Skeletal muscle cell (primary cell): ENCODE measurements at regions not wholly inside any gene's neighbourhood (a gene's known extent, or its start where the extent isn't known, plus 50 kb on each side); places are given as distances from the start of the nearest gene placed in this dataset.
A peak's percentile ranks its signal among the peaks of the same experiment; 100 is the strongest.

Source experiments
- DNase-seq: peaks from one replicate; pipeline ENCODE4 v3.0.0-alpha.2; 2010; ENCODE audit warnings: low read depth
- H3K4me3 ChIP-seq: 2 replicates; pipeline ENCODE4 v1.5.1; 2011; ENCODE audit warnings: low read depth, mild to moderate bottlenecking, control low read depth, low read length, moderate library complexity

DNA sequence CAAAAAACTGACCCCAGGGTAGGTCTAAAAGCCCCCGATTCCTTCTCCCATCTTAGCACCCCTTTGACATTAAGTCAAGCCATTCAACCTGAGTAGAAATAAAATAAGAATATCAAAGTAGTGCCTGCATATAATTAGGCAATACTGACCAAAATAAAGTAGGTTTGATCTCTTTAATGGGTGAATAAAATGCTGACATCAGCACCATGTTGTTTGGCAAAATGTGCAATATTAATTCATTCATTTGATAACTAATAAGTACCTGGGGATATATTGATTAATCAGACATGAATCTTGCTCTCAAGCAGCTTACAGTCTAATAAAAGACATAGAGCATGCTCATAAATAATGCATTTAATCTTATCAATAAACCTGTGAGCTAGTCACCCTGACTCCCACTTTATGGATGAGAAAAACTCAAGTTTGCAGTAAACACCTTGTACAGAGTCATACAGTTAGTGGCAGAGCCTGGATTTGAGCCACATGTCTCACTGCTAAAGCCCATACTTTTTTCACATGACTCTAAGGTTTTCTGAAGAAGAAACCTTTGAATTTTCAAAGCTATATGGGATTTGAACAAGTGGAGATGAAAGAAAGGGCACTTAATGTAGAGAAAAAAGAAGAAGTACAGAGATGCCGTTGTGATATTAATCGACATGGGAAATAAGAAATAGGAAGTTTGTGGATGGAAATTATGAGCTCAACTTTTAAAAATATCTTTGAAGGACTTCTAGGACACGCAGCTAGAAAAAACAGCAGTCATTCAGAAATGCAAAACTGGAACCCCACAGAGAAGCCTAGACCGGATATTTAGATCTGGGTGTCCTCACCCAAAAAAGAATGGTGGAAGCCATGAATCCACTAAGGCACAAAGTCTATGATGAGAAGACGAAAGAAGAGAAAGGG is 183.9 kb downstream of the TOMM20 start:
- no peak overlapping the region for H3K4me3 ChIP-seq
- DNase-seq = no peak

- H3K4me3 ChIP-seq = no peak overlapping the region
- no peak for DNase-seq
Measured at GRCh38 chr1:234943836-234944402, 184.7 kb downstream of the TOMM20 start.

DNA sequence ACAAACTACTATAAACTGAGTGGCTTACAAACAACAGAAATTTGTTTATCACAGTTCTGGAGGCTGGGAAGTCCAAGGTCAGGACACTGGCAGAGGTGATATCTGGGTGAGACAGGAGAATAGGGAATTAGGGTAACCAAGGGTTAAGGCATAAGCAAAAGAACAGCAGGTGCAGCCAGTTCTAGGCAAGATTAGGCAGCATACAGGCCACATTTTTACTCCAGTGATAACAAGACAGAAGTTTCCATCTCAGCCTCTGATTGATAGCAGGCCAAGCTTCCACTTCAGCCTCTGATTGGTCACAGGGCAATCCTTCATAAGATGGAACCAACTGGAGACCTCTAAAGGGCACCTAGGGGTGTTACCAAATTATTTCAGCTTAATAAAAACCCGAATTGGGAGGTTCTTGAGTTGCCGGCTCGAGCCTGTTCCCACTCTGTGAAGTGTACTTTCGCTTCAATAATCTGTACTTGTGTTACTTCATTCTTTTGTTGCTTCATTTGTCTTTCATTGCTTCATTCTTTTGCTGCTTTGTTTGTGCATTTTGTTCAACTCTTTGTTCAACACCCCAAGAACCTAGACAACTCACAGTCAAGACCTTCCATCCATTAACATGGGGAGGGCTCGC is 185.6 kb downstream of the TOMM20 start:
- no peak for DNase-seq
- no peak overlapping the region for H3K4me3 ChIP-seq

GRCh38 chr1:234942012-234942332 is 186.7 kb downstream of the TOMM20 start:
- DNase-seq = no peak

GRCh38 chr1:234941321-234942011 is 187.2 kb downstream of the TOMM20 start:
- no peak for DNase-seq
- no peak overlapping the region for H3K4me3 ChIP-seq

More at GRCh38 chr1:234942012-234942332, 186.7 kb downstream of the TOMM20 start:
- H3K4me3 ChIP-seq = no peak overlapping the region

- DNase-seq = no peak
- H3K4me3 ChIP-seq = no peak overlapping the region
Measured at GRCh38 chr1:234940841-234941240, 187.8 kb downstream of the TOMM20 start.

DNA sequence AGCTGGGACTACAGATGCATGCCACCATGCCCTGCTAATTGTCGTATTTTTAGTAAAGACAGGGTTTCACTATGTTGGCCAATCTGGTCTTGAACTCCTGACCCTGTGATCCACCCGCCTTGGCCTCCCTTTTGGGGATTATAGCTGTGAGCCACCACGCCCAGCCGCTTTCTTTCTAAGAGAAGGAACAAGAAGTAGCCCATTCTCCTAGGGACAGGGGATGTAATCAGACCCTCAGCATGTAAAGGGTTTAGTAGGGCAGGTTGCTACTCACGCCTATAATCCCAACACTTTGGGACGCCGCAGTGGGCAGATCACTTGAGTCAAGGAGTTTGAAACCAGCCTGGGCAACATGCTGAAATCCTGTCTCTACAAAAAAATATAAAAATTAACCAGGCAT is 189.7 kb downstream of the TOMM20 start:
- no peak overlapping the region for H3K4me3 ChIP-seq
- no peak for DNase-seq

DNA sequence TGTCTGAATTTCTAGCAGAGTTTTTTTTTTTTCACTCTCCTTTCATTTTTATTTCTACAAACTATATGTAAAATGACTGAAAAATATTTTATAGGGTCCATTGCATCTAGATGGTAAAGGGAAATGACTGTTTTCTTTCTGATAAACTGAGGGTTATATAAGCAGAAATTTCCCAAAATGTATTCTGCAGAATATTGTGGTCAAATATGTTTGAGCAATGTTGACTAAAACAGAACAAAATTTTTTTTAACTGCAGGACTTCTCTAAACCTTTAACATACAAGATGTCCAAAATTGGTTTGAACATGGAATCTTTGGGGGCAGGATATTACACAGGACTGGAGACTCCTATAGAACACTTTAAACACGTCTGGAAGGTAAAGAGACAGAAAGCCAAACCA is 190.5 kb downstream of the TOMM20 start:
- H3K4me3 ChIP-seq = no peak overlapping the region
- no peak for DNase-seq

GRCh38 chr1:234936612-234937389 is 191.8 kb downstream of the TOMM20 start:
- no peak for DNase-seq
- no peak overlapping the region for H3K4me3 ChIP-seq

- peak; percentile 84 for DNase-seq
- no peak overlapping the region for H3K4me3 ChIP-seq
Measured at GRCh38 chr1:234934611-234935033, 194.0 kb downstream of the TOMM20 start.

- H3K4me3 ChIP-seq = no peak overlapping the region
- peak; percentile 39 for DNase-seq
Measured at GRCh38 chr1:234933475-234933874, 195.2 kb downstream of the TOMM20 start.

DNA sequence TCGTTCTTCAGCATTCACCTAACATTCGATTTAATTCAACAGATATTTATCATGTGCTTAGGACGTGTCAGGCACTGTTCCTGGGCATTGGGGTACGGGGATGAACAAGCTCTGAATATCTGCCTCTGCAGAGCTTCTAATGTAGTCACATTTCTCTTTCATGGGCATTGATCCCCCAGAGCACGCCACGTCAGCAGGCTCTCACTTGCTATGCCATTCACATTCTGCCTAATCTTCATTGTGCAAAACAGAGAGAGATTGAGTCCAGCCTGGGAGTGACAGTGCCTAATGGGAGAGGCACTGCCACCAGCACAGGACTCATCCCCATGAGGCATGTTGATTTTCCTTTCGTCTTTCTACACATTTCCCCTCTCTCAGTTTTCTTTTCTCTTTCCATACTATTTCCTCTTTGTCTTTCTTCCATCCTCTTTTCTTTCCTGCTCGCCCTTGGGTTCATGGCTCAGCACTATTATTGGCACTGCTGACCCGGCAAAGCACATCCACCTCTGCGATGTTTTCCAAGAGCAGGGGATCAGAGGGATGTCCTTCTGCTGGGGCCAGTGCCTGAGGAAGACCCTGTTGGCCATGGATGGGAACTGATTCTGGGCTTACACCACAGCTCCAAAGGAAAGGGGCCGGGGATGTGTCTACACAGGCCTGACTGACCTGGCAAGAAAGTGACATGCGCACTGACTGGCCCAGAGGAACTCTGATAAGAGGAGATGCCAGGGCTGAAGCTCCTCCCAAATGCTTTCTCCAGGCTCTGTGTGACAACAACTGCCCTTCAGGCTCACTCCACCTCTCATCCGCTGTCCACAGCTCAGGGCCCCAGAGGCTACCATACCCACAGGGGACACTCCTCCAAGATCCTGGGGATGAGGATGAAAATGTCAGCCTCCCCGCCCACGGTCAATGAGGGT is 195.9 kb downstream of the TOMM20 start:
- DNase-seq = no peak
- no peak overlapping the region for H3K4me3 ChIP-seq

DNA sequence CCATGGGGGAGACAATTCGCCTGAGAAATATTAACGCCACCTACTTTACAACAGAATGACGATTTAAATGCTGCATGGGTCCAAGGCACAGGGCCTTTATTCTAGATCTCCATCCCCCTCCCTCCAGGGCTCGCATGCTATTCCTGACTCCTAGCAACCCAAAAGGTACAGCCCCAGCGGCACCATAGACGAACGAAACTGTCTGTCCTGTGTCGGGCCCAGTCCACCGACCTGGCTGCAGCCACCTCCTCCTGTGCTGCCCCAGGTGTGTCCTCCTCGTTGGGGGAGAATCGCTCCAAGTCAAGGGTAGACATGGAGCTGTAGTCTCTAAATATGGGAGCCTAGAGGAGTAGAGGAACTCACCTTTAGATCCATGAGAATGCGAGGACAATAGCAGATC is 196.5 kb downstream of the TOMM20 start:
- DNase-seq = no peak
- no peak overlapping the region for H3K4me3 ChIP-seq

DNA sequence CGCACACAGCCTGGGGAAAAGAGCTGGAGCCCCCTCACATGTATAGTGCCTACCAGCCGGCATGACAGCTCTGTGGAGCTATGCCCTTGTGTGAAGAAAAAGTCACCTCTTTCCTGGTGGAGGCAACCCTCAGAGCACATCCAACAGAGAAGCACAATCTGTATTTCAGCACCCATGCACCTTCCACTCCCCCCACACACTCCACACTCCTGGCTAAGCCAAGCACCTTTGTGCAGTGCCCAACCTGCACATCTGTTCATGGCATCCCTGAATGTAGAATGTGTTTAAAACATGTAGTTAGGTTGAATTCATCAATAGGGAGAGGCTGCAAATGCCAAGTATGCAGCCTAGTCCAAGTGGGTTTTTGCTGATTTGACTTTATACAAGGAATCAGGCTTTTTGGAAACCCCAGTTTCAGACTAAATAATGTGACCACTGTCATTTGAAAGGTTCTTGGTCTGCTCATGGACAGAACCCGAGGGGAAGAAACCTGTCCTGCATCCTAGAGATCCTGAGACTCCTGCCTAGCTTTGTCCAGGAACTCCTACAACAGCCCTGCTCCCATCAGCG is 197.1 kb downstream of the TOMM20 start:
- DNase-seq = no peak
- H3K4me3 ChIP-seq = no peak overlapping the region

GRCh38 chr1:234929369-234929768 is 199.3 kb downstream of the TOMM20 start:
- DNase-seq = no peak

DNA sequence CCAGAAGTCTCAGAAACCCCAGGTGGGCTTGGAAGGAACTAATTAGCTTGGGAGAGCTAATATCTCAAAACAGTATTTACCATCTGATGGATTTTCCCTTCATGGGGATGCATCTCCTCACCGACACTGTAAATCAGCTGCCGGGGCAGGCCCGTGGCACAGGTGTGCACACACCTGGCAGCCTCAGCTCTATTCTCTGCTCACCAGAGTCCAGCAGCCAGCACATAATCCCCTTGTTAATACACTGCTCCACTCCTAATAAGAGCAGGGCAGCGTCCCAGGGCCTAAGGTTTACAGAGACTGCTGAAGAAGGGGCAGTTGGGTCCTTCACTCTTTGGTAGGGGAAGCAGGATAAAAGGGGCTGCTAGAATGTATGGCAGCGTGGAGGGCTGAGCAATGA is 200.0 kb downstream of the TOMM20 start:
- no peak for DNase-seq
- H3K4me3 ChIP-seq = no peak overlapping the region

More at GRCh38 chr1:234929369-234929768, 199.3 kb downstream of the TOMM20 start:
- no peak overlapping the region for H3K4me3 ChIP-seq

GRCh38 chr1:234927971-234928640 is 200.5 kb downstream of the TOMM20 start:
- DNase-seq = no peak
- no peak overlapping the region for H3K4me3 ChIP-seq
